ENCODE measurements at regions not wholly inside any gene's neighbourhood (a gene's known extent, or its start where the extent isn't known, plus 50 kb on each side); places are given as distances from the start of the nearest gene placed in this dataset.

DNA sequence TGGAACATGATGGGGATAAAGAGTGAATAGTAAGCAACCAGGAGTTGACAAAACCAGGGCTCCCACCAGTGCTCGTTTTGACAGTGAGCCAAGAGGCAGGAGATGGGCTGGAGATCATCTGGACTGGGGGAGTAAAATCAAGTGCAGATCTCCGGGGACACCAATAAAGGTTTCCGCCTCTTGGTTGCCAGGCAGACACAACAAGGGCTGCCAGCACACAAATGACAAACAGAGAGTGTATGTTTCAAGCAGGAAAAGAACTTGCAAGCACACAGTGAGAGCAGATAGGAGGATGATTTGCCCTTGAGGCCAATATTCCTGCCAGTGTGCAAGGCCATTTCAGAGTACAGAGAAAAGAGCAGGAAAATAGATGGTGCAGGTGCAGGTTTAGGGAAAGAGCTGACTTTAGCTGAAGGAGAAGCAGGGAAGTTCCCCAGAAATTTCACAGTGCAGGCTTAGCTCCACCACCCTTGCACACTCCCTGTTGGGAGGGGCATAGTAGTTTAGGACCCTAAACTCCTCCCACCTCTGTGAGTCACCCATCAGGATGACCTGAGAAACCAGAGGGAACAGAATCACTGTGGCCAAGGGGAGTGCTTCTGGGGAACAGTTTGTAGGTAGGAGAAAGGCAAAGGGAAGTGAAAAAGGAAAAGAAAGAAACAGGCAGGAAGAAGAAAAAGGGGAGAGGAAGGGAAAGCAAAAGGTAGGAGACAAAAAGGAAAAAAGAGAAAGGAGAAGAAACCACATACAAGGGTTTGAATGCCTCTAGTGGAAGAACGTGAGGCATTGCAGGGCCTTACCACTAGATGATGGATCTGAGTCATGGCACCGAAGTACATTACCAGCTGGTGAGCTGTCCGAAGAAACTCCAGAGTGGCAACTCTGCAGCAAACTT is 404.4 kb downstream of the SLC6A15 start:
- H3K4me1 ChIP-seq (ENCODE audit: insufficient read depth, poor library complexity, severe bottlenecking): peaks cover 28% of the 10 kb centered on the region
- no peak overlapping the region for H3K4me3 ChIP-seq (ENCODE audit: severe bottlenecking)
- no peak for DNase-seq (ENCODE audit: low spot score)
- ATAC-seq (ENCODE audit: low read depth): peak; percentile 93
- H3K27ac ChIP-seq (ENCODE audit: poor library complexity, severe bottlenecking): peak overlapping the region; percentile 71
- peak; percentile 63 for TF ChIP-seq CTCF (IDR thresholded peaks at IDR 0.05; ENCODE audit: poor library complexity, severe bottlenecking)
- H3K27me3 ChIP-seq (ENCODE audit: insufficient read depth, poor library complexity, severe bottlenecking): no peaks in the 10 kb centered on the region
- H3K9me3 ChIP-seq (ENCODE audit: severe bottlenecking): no peaks in the 10 kb centered on the region
- peaks cover 4% of the 10 kb centered on the region; the same call in 1 of the 2 replicates for H3K36me3 ChIP-seq (ENCODE audit: low read depth)

GRCh38 chr12:84506282-84506681 is 406.3 kb downstream of the SLC6A15 start:
- ATAC-seq (ENCODE audit: low read depth) (no peak), DNase-seq (ENCODE audit: low spot score) (no peak)
- no peak for TF ChIP-seq CTCF (IDR thresholded peaks at IDR 0.05; ENCODE audit: poor library complexity, severe bottlenecking)
- no peak overlapping the region for H3K4me3 ChIP-seq (ENCODE audit: severe bottlenecking)
- no peak overlapping the region for H3K27ac ChIP-seq (ENCODE audit: poor library complexity, severe bottlenecking)
- no peaks in the 10 kb centered on the region for H3K9me3 ChIP-seq (ENCODE audit: severe bottlenecking)
- H3K36me3 ChIP-seq (ENCODE audit: low read depth): peaks cover 4% of the 10 kb centered on the region; the same call in 1 of the 2 replicates
- H3K4me1 ChIP-seq (ENCODE audit: insufficient read depth, poor library complexity, severe bottlenecking): peaks cover 33% of the 10 kb centered on the region
- no peaks in the 10 kb centered on the region for H3K27me3 ChIP-seq (ENCODE audit: insufficient read depth, poor library complexity, severe bottlenecking)

GRCh38 chr12:84502907-84503787 is 409.5 kb downstream of the SLC6A15 start:
- peak overlapping the region; percentile 73 for H3K27ac ChIP-seq (ENCODE audit: poor library complexity, severe bottlenecking)
- H3K27me3 ChIP-seq (ENCODE audit: insufficient read depth, poor library complexity, severe bottlenecking): no peaks in the 10 kb centered on the region
- no peaks in the 10 kb centered on the region for H3K36me3 ChIP-seq (ENCODE audit: low read depth)
- H3K4me1 ChIP-seq (ENCODE audit: insufficient read depth, poor library complexity, severe bottlenecking): peaks cover 19% of the 10 kb centered on the region
- ATAC-seq (ENCODE audit: low read depth) (no peak), DNase-seq (ENCODE audit: low spot score) (no peak)
- H3K4me3 ChIP-seq (ENCODE audit: severe bottlenecking): no peak overlapping the region
- TF ChIP-seq CTCF (IDR thresholded peaks at IDR 0.05; ENCODE audit: poor library complexity, severe bottlenecking): peak; percentile 40
- no peaks in the 10 kb centered on the region for H3K9me3 ChIP-seq (ENCODE audit: severe bottlenecking)

DNA sequence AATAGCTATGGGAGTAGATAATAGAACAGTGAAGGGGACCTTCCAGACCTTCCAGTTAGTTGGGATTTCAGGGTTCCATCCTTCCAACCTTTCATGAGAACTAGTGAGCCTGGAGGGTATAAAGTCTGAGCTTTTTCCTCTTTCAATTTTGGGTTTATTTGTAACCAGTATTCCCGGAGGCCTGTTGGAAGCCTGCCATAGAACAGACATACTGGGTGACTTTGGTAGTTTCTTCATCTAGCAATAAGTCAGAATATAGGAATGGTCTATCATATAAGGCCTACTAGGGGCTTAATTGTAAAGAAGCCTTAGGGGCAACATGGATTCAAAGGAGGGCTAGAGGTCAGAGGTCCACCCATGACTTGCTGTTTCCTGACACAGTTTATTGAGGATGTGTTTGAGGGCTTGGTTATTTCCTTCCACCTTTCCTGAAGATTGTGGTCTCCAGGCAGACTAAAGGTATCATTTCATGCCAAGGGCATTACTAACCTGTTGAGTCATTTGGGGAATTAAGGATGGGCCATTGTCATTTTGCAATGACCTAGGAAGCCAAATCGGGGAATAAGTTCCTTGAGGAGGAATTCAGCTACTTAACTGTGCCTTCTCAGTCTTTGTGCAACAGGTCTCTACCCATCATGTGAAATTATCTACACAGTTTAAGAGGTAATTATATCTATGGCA is 410.3 kb downstream of the SLC6A15 start:
- no peak for DNase-seq (ENCODE audit: low spot score)

More for the DNA sequence above, 410.3 kb downstream of the SLC6A15 start:
- no peak for TF ChIP-seq CTCF (IDR thresholded peaks at IDR 0.05; ENCODE audit: poor library complexity, severe bottlenecking)
- H3K4me1 ChIP-seq (ENCODE audit: insufficient read depth, poor library complexity, severe bottlenecking): peaks cover 17% of the 10 kb centered on the region
- no peaks in the 10 kb centered on the region for H3K27me3 ChIP-seq (ENCODE audit: insufficient read depth, poor library complexity, severe bottlenecking)
- peak; percentile 88 for ATAC-seq (ENCODE audit: low read depth)
- H3K4me3 ChIP-seq (ENCODE audit: severe bottlenecking): no peak overlapping the region
- no peaks in the 10 kb centered on the region for H3K36me3 ChIP-seq (ENCODE audit: low read depth)
- no peaks in the 10 kb centered on the region for H3K9me3 ChIP-seq (ENCODE audit: severe bottlenecking)
- H3K27ac ChIP-seq (ENCODE audit: poor library complexity, severe bottlenecking): peak overlapping the region; percentile 73
